T-helper 9 cell (primary cell): ENCODE measurements at regions not wholly inside any gene's neighbourhood (a gene's known extent, or its start where the extent isn't known, plus 50 kb on each side); places are given as distances from the start of the nearest gene placed in this dataset.

Source experiments
- DNase-seq: peaks from one replicate; pipeline ENCODE4 v3.0.0-alpha.2; 2020

DNA sequence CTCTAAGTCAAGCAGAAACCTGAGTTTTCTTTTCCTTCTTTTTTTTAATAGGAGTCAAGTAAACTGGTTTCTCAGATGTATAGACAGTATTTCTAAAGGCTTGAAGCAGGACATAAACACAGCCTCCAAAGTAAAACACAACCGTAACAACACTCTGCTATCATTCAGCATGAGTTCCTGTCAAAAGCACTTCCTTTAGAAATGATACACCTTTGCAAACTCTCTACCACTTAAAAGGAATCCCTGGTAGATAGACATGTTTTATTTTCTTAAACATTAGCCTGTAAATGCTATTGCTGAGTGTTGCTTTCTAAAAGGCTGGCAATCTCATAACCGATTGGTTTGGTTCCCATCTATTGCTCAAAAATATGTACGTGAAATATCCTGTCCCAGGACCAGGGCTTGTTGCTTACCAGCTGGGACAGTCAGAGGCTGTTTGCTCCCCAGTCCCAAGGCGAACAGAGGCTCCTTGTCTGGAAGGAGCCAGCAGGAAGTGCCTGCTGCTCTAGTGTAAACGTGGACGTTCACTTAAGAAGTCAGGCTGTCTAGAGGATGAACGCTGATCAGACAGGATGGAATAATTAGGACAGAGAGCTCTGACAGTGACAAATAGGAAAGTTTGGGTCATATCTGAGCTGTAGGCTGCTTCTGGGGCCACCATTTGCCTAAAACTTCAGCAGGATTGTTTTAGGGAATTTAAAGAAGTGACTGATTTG is 173.9 kb upstream of the KLF3 start:
- DNase-seq, result no peak

DNA sequence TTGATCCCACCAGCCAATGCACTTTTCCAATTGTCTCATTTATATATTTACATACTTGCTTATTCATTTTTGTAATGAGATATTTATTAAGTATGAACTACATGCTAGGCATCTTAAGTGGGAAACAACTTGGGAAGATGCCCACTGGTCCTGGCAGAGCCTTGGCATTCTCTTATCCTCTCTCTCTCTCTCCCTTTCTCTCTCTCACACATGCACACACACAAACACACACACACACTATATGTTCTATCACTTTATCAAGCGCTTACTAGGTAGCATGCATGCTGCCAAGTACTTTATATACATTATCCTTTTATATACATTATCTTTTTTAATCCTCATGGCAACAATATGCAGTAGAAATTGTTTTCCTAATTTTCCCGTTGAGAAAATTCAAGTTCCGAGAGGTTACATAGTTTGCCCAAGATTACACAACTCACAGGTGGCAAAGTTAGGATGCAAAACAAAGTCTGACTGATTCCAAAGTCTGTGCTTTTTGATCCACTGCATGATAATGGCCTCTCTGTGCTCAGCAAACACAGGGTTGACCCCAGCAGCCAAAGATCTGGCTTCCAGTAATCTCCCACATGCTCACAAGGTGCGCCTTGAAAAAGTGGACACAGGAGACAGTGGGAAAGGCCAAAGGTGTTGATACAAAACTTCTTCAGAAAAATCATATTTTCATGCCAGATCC is 173.1 kb upstream of the KLF3 start:
- no peak for DNase-seq

DNA sequence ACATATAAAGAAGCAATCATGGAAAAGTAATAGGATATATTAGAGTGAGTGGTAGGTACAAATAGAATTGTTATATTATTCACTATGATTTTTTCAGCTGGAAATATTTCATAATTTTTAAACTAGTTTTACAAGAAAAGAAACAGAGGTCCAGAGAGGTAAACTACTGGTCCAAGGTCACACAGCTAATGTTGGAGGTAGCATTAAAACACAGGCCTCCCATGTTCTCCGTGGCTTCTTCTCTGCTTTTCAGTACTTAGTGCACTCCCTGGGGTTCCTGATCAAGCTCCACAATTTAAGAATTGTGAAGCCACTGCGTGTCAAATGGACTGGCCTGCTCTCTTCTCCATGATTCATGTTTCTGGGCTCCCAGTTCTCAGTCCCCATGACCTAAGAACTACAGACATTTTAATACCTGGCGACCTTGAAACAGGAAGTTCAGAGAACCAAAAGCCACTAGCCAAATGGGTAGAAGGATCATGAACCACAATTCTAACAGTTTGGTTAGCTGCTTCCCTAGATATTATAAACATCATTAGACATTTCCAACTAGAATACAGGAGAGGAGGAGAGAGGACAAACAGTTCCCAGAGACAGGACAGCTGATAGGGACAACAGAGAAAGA is 172.0 kb upstream of the KLF3 start:
- DNase-seq, result no peak

DNA sequence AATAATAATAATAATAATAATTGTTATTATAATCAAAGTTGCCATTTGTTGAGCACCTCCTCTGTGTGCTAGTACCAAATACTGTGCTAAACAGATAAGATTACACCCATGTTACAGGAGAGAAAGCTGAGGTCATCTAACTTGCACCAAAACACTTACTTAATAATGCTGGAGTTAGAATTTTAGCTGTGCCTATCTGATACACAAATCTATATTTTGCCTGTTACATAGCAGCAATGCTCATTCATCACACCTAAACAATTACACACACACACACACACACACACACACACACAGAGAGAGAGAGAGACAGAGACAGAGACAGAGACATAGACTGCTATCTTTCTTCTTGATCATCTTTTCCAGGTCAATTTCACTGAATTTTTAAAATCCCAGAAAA is 170.9 kb upstream of the KLF3 start:
- DNase-seq, result no peak

DNA sequence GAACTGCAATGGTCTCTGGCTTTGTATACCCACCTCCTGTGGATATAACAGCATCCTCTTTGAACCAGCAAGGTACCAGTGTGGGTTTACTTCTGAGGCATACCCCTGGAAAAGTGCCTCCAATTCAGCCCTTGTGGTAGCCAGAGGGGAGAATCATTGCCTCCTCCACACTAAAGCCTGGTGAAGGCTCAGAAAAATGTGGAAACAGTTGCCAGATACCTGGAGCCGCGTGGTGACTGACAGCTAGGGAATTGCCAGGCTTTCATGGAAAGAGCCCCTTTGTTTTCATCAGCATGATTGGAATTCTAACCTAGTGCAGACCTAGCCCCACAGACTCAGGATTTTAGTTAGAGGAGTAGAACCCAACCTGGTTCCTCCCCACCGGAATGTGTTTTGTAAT is 168.6 kb upstream of the KLF3 start:
- DNase-seq, result no peak

DNA sequence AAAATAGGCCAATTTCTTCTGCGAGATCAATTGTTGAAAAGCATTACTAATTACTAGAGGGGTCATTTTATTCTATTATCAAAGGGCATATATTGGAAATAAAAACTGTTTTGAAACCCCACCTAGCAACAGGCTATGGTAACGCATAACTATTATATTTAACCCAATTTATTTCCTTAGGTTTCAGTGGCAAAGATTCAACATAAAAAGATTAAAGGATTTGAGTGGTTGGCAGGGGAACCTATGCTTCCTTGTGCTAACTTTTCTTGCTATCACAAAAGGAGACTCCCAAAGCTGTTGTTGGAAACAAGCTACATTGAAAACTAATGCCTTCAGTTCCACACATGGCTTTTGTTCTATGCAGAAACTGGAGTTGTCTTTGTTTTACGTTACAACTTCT is 166.9 kb upstream of the KLF3 start:
- no peak for DNase-seq

DNA sequence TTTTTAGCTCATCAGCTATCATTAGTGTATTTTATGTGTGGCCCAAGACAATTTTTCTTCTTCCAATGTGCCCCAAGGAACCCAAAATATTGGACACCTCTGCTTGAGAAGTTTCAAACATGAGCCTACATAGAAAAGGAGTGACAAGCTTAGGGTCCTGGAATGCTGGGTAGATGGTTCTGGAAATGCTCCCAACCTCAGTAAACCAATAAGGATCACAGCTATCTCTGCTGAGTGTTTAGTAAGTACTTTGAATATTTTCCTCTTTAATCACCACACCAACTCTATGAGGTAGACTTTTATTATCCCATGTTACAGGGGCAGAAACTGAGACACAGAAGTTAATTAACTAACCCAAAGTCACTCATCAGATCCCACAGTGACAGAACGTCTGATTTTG is 164.9 kb upstream of the KLF3 start:
- no peak for DNase-seq

DNA sequence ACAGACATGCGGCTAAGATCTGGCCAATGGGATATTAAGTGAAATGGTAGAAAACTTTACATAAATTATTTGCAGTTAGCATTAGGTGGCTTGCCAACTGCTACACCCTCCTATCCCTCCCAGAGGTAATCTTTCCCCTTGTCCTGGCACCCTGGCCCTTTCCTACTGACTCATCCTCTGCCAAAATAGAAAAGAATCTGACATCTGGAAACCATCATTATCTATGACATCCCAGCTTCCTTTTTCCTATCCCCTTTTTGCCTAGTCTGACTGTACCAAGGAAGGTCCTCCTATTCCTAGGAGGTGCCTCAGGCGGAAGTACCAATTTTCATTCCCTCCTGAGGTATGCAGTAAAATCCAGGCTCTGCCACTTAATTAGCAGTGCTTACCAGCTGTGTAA is 163.6 kb upstream of the KLF3 start:
- no peak for DNase-seq

DNA sequence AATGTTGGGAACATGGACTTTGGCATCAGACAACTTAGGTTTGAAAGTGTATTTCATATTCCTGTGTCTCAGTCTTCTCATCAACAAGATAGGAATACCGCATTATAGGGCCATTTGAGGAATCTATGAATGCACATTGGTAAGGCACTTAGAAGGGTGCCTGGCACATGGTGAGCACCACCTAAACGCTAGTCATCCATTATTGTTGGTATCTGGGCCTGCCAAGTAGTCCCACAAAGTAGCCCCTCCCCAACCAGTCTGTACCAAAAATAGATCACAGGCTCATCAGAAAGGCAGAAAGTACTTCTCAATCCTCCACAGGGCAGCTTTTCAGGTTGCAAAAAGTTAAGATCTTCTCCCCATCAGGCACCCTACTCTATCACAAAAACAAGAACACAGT is 162.3 kb upstream of the KLF3 start:
- DNase-seq, result no peak

DNA sequence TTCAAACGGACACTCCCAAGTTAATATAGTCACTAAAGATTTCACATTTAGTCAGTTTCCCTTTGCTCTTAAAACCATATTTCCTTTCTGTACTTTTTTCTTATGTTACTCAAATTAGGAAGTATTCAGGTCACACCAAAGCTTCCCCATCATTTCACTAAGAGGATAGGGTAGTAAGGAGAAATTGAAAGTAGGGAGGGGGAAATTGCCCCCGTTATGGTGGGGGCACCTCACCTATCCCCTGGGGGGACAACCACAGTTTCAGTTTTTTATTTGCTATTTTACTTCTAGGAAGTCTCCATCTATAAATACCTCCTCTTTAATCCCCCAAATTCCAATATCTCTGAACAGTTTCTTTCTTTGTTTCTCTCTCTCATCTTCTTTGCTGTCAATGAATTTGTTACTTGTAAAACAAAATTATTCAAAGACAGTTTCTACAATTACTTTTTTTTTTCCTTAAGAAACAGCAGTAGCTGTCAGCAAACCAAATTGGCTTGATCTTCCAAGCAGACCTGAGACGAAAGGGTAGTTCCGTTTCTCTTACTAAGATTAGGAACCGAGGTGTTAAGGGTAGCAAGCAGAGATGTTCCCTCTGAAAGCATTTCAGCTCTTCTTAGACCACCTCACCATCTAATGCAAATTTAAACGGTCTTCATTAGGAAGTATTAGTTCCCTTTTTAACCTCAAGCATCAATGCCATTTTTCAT is 160.2 kb upstream of the KLF3 start:
- DNase-seq, result no peak

DNA sequence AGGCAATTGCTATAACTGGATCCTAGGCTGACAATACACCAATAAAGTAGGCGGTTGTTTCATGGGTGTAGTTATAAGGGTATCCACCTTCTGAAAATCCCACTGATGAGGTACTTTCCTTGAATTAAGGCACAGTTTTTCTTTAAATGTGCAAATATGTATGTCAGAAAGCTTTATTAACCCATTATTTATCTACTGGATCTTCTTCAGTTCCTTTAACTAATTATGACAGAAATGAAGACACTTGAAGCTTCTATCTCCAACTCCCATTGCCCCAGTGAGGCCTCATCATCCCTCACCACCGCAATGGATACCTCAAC is 159.6 kb upstream of the KLF3 start:
- DNase-seq, result no peak

DNA sequence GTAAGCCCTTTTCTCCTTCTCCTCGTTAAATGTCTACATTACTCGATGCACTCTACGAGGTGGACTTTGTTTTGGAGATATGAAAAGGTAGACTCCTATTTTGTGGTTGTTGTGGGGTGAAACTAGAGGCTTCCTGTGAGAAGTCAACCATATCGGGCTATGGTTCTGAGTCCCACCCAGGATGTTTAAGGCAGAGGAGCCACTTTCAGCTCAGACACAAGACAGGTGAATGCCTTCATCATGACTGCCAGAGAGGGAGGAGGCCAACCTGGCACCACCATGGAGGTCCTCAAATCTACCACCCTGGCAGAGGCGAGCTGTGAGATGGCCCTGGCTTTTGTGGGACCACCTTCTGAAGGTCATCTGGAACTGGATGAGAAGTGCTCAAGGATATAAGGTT is 154.4 kb upstream of the KLF3 start:
- DNase-seq, result peak; percentile 16

DNA sequence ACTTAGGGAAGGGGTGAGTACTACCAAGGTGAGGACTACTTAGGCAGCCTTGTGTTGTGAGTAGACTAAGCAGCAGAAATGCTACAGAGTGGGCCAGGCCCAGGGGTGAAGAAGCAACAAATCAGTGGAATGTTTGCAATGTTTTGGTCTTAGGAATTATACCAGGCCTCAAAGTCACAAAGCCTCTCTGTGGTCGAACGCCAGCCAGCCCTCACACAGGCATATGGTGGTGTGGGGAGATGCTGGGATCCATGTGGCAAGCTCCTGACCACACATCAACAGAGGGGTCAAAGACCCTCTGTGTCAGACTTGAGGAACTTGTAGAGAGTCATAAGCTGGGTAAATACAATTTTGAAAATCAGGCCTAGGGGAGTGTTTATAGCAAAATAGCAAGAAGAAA is 153.8 kb upstream of the KLF3 start:
- no peak for DNase-seq

DNA sequence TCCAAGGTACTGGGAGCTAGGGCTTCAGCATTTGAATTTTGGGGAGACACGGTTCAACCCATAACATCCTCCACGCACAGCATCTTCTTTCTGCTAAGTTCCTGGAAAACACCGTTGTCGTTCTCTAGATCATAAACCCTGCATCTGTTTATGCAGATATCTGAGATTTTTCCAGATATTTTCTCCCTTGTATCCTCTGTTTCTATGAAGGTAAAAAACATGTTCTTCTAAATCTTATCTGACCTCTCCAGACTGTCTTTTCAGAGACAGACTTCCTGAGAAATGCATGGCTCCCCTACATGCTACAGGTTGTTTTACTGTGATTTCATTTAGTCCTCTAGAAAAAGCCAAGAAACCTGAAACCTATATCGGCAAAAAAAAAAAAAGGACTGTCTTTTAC is 152.3 kb upstream of the KLF3 start:
- no peak for DNase-seq

DNA sequence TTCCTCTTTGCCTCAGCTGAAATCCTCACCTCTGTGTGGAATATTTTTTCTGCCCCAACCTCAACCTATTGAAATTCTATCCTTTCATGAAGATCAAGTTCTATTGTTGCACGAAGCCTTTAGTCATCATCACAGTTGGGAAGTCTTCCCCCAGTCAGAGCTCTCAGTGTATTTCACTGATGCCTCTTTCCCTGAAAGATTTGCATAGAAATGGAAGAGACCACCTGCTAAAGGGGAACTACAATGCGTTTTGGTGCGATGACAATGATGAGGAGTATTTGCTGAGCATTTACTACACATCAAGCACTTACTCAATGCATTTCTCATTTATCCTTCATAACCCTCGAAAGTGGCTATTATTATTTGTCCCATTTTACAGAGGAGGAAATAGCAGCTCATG is 151.2 kb upstream of the KLF3 start:
- no peak for DNase-seq

DNA sequence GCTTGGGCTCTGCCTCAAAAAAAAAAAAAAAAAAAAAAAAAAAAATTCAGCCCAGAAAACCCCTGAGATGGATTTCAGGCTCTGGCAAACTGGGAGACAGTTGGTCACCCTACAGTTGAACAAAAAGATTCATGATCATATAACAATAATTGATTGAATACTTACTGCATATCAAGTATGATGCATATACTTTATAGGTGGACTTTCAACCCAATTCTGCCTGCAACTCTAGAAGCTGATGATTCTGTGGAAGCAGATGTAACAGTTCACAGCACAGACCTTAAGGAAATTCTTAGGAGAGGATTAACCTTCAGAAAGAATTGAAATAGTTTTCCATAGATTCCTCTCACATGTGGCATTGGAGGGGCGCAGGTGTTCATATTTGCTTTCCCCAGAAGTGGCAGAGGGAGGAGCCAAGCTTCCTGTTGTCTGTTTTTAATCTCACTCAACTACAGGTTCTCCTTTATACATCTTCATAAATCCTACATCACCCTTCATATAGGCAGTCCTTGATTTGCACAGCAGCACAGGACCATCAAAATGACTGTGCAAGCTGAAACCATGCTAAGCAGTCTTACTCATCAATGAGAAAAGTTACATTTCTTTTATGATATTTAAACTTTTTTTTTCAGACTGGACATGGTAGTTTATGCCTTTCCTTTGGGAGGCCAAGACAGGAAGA is 149.4 kb upstream of the KLF3 start:
- DNase-seq, result no peak

DNA sequence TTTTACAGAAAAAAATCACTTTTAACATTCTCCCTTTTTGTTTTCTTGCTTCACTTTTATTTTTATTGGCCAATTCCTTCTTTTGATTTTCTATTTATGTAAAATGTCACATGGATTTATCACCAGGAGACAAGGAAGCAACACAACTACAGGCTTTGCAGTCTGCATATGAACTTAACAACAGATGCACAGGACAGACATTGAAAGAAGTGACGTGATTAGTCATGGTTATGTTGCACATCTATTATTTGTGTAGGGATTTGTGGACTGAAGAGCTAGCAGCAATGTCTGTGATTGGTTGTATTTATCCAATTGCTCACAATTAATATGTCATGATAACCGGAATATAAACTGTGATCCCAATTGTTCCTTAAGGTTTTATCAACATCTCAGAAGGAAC is 147.8 kb upstream of the KLF3 start:
- no peak for DNase-seq

DNA sequence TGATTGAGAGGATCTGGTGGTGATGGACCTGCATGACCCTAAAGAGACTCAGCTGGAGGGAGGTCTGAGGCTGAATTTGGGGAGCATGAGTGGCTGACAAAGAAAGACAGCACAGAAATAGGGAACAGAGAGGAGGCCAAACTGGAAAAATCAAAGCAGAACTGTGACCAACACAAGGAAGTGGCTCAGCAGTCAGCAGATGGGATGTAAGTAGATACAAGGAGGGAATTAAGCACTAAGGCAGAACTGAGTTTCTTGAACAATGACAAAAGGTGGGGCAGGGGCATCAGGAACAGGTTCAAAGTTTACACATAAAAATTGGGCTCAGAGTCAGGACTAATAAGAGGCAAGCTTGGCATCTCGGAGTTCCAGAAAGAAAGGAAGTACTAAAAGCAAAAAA is 144.3 kb upstream of the KLF3 start:
- no peak for DNase-seq

DNA sequence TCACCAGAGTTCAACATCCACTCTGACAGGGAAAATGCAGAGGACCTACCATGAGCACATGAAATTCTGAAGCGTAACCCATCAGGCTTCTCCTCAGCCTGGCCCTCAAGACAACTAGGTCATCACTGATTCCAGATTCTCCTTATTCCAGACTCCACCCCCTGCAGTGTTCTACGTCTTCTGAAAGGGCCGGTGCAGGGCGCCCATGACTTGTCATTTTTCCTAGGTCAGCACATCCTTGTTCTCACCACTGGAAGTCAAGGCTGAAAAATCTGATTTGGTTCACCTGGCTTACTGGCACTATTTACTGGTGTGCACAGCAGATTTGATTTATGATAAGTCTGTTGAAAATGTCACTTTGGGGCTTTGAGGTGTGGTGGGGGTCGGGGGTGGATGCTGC is 140.9 kb upstream of the KLF3 start:
- no peak for DNase-seq

DNA sequence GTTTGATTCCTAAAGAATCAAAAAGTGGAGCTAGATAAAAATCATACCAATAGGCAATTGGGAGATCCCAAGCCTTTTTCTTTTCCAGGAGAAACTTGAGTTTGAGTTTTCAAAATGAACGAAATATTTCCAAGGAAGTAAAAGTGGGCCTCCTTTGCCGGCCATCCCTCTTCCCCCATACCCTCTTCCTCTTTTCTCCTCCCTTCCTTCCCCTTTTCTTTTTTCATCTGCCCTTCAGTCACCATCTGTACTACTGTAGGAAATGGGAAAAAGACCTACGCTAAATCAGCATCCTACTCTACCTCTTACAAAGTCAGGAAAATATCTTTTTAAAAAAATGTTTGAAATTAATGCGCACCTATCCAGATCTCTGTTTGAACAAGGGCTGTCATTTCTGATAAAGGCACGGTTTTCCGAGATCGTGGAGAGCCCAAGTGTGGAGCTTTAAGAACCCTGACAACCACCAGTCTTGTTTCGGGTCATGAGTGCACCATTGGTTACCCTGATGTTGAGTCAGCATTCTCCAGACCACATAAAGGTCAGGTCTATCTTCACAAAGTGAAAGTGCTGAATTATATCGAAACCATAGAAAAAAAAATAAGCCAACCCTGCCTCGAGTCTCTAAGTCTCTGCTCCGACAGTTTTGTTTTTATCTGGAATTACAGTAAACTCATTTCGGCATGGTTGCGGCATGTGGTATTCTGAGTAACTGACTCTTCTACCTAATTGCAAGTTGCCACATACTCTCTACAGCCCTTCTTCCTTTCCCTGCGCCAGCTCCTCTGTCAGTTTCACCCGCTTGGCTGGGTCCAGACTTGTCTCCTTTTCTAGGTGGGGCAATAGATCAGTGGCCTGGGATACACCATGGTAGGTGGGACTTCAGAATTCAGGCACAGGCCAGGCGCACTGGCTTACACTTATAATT is 140.2 kb upstream of the KLF3 start:
- DNase-seq, result no peak

DNA sequence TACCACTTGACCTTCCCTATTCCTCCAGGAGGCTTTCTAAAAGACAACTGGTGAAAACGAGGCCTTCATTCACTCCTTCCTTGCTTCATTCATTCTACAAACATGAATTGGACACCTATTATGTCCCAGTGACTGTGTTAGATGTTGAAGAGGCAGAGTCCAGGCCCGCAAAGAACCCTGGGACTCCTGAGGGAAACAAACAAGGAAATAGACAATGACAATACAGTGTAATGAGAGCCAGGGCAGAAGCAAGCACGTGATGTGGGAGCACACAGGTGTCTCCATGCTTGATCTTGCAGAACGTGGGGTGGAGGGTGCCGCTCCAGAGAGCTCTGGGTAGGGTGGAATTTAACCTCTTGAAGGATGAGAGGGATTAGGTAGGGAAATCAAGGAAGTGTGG is 137.6 kb upstream of the KLF3 start:
- DNase-seq, result no peak
